NCI-H2107 treated with DMSO at 0.1 percent for 48 hours (cell line): ENCODE measurements at regions not wholly inside any gene's neighbourhood (a gene's known extent, or its start where the extent isn't known, plus 50 kb on each side); places are given as distances from the start of the nearest gene placed in this dataset.

Experiments
- DNase-seq: peaks from one replicate; lab custom pipeline; 2025; ENCODE audit not compliant: unreplicated experiment; lab: John Stamatoyannopoulos, UW

DNA sequence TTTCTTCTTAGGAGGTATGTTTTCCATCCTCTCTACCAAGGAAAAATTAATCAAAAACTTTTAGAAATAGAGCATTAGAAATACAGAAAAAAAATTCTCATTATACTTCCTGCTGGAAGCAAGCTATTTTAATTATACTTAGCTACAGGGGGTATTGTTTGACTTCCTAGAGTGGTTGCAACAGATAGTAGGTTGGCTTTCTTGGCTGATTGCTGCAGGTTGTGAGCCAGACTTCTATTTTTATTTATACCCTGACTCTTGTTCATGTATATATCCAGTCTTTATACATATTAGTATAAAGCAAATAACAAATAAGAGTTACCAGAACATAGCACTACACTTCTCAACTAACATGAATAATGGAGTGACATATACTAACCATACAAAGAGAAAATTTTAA lies 460.8 kb upstream of the REG3G start:
- no peak for DNase-seq

DNA sequence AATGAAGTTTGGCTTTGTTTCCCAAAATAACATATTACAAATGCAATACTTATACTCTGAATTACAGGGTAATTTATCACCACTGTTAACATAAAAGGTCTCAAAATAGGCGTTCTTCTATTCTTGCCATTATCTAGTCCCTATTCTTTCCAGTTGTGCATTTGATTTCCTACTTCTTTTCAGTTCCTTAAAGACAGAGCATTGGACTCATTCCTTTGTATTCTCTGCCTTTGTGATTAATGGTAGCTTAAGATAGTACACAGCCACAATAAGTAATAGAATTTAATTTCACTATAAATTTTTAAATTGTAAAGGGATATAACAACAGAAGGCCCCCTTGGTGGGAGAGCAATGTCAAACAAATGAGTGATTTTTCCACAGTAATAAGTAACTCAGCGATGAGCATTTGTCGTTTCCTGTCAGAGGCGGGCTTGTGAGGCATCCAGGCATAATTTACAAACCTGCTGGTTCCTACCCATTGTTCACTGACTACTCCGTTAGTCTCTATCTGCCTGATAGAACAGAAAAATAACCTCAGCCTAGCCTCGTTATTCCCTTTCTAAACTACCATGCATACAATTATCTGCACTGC lies 456.6 kb upstream of the REG3G start:
- DNase-seq = no peak

DNA sequence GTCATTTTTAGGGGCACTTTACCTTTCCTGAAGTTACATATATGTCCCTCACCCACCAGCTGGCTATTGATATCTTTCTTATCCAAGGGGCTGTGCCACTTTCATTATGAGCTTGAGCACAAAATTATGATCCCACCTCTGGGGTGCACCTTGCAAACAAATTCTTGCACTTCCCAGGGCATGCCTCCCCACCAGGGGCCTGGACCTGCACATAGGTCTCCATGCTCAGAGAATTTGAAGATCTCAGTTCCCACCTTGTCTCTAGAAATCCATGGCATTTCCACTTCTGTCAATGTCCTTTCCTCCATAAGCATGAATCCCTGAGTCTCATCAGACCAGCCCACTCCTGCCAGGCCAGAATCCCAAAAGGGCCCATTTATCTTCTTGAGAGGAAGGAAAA lies 449.1 kb upstream of the REG3G start:
- no peak for DNase-seq

GRCh38 chr2:78585871-78586270 lies 439.6 kb upstream of the REG3G start:
- DNase-seq = no peak

GRCh38 chr2:78586316-78586715 lies 439.2 kb upstream of the REG3G start:
- DNase-seq = no peak

DNA sequence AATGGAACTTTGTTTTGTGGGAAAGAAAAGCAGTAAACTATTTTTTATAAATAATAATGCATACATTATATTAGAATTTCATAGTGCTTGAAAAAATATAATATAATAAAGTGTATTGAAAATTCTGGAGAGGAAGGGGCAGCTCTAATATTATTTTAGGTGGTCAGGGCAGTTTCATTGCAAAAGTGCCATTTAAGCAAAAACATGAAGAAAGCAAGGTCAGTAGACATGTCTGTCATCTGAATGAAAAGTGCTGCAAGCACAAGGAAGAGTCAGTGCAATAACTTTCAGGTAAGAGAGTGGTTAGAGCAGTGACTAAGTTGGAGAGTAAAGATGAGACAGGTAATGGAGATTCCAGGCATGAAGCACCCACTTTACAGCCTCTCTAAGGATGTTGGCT lies 435.6 kb upstream of the REG3G start:
- DNase-seq = no peak

- no peak for DNase-seq
Observed at GRCh38 chr2:78592491-78592890, 433.0 kb upstream of the REG3G start.

DNA sequence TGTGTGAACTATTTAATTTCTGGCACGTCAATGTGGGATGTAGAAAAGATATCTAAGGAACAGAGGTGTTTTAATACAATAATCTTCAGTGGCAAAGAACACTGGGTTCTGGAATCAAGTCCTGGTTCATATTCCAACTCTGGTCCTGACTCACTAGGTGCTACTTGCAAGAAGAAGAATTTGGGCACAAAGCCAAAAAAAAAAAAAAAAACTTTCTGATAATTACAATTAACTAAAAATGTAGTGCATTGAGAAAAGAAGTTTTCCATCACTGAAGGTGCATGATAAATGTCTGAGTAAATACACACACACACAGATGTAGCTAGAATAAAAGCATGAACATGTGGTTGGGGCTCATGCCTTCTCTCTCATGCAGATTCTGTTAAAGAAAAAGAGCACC lies 424.4 kb upstream of the REG3G start:
- no peak for DNase-seq

DNA sequence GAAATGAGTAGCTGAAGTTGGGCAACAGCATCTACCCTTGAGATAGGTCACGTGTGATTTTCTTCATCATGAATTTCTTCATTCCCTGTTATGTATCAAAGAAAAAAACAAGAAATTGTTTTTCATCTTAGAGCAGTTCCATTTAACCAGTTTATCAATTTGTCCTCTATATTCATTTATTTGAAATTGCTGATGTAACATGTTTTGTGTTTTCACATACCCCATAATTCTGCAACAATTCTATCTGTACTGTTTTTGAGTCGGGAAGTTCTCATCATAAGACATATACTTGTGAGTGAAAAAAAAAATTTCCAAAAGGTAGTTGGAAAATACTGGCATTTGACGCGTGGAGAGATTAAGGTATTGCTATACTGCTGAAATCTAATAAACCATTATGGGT lies 422.6 kb upstream of the REG3G start:
- no peak for DNase-seq

DNA sequence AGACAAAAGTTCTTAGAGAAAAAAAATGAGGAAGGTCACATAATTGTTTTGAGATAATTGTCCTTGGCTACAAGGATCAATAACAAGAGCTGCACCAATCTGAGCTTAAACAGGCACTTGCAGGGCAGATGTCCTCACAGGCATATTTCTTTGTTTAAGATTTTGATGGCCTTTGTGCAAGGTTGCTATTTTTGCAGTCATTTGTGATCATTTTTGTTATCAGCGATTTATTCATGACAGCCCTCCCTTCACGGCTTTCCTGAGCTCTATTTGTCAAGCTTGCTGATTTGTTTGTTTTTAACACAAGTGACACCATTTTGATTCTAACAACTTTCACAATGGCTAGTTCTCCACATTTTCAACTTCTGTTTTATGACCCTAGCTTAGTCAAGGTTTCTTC lies 418.6 kb upstream of the REG3G start:
- DNase-seq = no peak

DNA sequence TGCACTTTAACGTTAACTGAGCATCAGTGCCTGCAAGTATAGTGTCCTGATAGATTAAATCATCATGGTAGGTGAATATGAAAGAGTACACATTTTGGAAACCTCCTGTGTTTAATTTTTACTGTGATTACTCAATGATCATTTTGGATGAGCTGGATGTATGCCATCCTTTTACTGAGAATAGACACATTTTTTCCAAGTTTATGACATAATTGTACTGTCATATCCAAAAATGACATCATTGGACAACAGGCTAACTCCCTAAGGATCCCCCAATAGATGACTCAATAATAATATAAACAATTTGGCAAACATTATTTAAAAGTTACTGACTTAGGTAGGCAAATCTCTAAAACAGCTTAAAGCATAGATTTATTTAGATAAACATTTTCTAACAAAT lies 410.8 kb upstream of the REG3G start:
- no peak for DNase-seq

DNA sequence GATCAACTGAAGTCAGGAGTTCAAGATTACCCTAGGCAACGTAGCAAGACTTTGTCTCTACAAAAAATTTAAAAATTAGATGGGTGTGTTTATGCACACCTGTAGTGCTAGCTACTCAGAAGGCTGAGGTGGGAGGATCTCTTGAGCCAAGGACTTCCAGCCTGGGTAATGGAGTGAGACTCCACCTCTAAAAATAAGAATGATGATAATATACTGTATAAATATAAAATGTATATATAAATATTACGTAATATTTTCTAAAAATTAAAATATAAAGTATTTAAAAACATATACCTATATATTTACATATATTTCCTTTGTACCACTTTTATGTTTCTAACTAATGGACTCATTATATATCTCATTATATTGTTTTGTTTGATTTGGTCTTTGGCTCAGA lies 409.5 kb upstream of the REG3G start:
- DNase-seq = no peak

GRCh38 chr2:78634425-78634824 lies 391.1 kb upstream of the REG3G start:
- DNase-seq = no peak

DNA sequence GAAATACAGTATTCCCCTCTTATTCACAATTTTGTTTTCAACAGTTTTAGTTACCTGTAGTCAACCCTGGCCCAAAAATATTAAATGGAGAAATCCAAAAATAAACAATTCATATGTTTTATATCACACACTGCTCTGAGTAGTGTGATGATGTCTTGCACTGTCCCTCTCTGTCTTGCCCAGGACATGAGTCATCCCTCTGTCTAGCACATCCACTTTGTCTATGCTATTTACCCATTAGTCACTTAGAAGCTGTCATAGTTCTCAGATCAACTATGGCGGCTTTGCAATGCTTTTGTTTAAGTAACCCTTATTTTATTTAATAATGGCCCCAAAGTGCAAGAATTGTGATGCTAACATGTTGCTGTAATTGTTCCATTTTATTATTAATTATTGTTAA lies 380.6 kb upstream of the REG3G start:
- no peak for DNase-seq

DNA sequence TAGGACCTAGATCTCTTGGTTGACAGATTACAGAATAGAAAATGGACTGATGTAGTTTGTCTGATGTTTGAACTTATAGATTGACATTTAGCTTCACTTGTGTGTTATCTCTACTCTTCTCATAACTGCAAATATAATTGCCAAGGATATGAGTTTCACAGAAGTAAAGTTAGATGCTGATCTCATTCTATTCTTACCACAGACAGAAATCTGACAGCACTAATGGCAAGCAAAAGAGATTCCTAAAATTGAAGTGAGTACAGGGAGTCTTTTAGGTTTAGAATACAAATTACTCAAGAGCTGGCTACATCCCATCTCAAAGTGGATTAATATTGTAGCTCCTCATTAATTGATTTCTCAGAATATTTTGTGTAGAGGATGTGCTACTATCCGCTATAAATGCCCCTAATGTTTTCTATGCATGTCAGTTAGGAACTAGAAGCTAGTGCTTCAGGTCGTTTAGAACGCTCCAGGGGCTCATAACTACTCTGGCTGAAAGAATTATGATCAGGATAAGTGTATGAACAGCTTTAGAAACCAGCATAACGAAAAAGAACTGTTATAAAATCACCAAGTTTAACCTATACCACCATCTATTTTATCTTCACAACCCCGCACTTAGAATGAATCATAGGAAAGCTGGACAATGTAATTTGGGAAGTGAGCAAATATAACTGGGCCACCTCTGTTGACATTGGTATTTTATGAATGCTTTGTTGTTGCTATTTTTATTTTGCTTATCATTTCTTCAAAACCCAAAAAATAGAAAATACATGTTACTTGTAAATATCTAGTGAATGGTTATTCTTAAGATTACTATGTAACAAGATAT lies 378.8 kb upstream of the REG3G start:
- DNase-seq = no peak

DNA sequence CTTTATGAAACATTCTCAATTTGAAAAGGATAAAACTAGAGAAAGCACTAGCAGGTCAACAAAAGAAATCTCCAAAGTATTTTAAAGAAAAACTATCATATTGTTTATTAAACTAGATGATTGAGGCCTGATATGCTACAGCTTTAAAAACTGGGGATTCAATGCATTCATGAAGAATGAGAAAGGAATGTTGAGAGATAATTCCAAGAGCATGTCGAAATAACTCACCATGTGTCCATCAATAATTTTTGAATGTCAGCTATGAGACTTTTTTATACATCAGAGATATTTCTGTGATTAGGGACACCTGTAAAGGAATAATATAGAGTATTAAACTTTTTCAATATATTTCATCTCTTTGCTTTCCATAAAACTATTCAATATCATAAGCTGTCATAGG lies 376.9 kb upstream of the REG3G start:
- no peak for DNase-seq

DNA sequence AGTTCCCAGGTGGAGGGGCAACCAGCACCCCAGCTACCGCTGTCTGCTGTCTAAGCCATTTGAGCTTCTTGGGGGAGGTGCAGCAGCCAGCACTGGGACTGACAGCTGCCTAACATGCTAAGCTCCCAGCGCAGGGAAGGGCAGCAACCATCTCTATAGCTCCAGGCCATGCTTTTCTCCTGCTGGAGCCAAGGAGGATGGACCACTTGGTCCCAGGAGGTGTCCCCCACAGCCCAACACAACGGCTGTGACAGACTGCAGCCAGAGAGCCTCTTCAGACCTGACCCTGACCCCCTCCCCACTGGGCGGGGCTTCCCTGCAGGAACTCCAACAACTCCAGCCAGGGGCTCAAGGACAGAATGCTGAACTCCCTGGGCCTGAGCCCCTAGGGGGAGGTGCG lies 370.6 kb upstream of the REG3G start:
- no peak for DNase-seq

- DNase-seq = no peak
Observed at GRCh38 chr2:78676921-78677696, 348.4 kb upstream of the REG3G start.

GRCh38 chr2:78677774-78678173 lies 347.7 kb upstream of the REG3G start:
- no peak for DNase-seq

GRCh38 chr2:78681386-78681785 lies 344.1 kb upstream of the REG3G start:
- DNase-seq = no peak

- DNase-seq = no peak
Observed at GRCh38 chr2:78682781-78683180, 342.7 kb upstream of the REG3G start.

GRCh38 chr2:78686625-78687153 lies 338.8 kb upstream of the REG3G start:
- DNase-seq = no peak
